Gastroesophageal sphincter (tissue), 4 donors: ENCODE measurements at regions not wholly inside any gene's neighbourhood (a gene's known extent, or its start where the extent isn't known, plus 50 kb on each side); places are given as distances from the start of the nearest gene placed in this dataset.

Experiments
- ATAC-seq: fragments of 150-250 bp; one replicate; pipeline ENCODE4 v1.9.1; 2016; ENCODE audit warnings: mild to moderate bottlenecking, moderate library complexity
- H3K27ac ChIP-seq, 4 donors: fragments of 200-600 bp; sonication (generic) in 3 of 4; 1 replicate in 3 of 4; 2 replicates in 1 of 4; pipeline ENCODE4 v1.5.1; 2016 to 2019
- H3K27me3 ChIP-seq: fragments of 200-600 bp; sonication (generic); one replicate; pipeline ENCODE4 v1.5.1; 2019
- H3K36me3 ChIP-seq, 2 donors: fragments of 200-600 bp; sonication (generic); one replicate each; pipeline ENCODE4 v1.5.1; 2019; ENCODE audit warnings: control low read depth in 1 of 2
- H3K4me1 ChIP-seq, 3 donors: fragments of 200-600 bp; sonication (generic); 1 replicate in 2 of 3; 2 replicates in 1 of 3; pipeline ENCODE4 v1.5.1; 2016 to 2019; ENCODE audit warnings: control low read depth in 2 of 3
- H3K4me3 ChIP-seq, 2 donors: fragments of 200-600 bp; sonication (generic); one replicate each; pipeline ENCODE4 v1.5.1; 2019; ENCODE audit warnings: mild to moderate bottlenecking in 1 of 2, moderate library complexity in 1 of 2
- H3K9me3 ChIP-seq, 3 donors: fragments of 200-600 bp; sonication (generic); one replicate each; pipeline ENCODE4 v1.5.1; 2017 to 2019; ENCODE audit warnings: control low read depth in 2 of 3
- EP300 ChIP-seq: sonication (generic); formaldehyde crosslinking; IDR thresholded peaks from one replicate; pipeline ENCODE4 v1.6.1; 2017; ENCODE audit warnings: antibody characterized with exemption, mild to moderate bottlenecking
- POLR2A ChIP-seq, 2 donors: fragments of 450-650 bp; IDR thresholded peaks; one replicate each; pipeline ENCODE4 v1.6.1; 2017; ENCODE audit warnings: antibody characterized with exemption in 2 of 2, mild to moderate bottlenecking in 2 of 2, moderate library complexity in 1 of 2
- POLR2AphosphoS5 ChIP-seq: sonication (generic); formaldehyde crosslinking; IDR thresholded peaks from one replicate; pipeline ENCODE4 v1.6.1; 2017; ENCODE audit warnings: antibody characterized with exemption
- WGBS, 2 donors: methylation state at CpG; one replicate each; pipeline ENCODE4 v1.1.5; 2018; ENCODE audit warnings: low coverage in 1 of 2; 5-methylcytosine and 5-hydroxymethylcytosine counted together
- TF ChIP-seq, protein P1 (sequence below), 4 experiments: fragments of 200-600 bp in 2 of 4; fragments of 450-650 bp in 2 of 4; sonication (generic) in 1 of 4; IDR thresholded peaks; one replicate each; pipeline ENCODE4 v1.5.1; 2017 to 2019; ENCODE audit warnings: antibody characterized with exemption in 4 of 4, mild to moderate bottlenecking in 2 of 4, moderate library complexity in 2 of 4

- H3K9me3 ChIP-seq, result no peaks in the 10 kb centered on the region
- H3K36me3 ChIP-seq, result no peaks in the 10 kb centered on the region
- no peak overlapping the region for H3K4me3 ChIP-seq
- H3K27ac ChIP-seq, result no peak overlapping the region
- TF ChIP-seq EP300 (no peak), POLR2AphosphoS5 (no peak), POLR2A (IDR thresholded peaks at IDR 0.05) (no peak)
- TF ChIP-seq, protein P1, sequence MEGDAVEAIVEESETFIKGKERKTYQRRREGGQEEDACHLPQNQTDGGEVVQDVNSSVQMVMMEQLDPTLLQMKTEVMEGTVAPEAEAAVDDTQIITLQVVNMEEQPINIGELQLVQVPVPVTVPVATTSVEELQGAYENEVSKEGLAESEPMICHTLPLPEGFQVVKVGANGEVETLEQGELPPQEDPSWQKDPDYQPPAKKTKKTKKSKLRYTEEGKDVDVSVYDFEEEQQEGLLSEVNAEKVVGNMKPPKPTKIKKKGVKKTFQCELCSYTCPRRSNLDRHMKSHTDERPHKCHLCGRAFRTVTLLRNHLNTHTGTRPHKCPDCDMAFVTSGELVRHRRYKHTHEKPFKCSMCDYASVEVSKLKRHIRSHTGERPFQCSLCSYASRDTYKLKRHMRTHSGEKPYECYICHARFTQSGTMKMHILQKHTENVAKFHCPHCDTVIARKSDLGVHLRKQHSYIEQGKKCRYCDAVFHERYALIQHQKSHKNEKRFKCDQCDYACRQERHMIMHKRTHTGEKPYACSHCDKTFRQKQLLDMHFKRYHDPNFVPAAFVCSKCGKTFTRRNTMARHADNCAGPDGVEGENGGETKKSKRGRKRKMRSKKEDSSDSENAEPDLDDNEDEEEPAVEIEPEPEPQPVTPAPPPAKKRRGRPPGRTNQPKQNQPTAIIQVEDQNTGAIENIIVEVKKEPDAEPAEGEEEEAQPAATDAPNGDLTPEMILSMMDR (IDR thresholded peaks at IDR 0.05), result no peak
- 81% methylated on average over 6 of the region's 7 CpGs; no CpG with 5 or more reads in 1 of the 2 donors for WGBS, 2 donors
- H3K27me3 ChIP-seq, result no peaks in the 10 kb centered on the region
- peaks cover 0 to 5% (median 0%) of the 10 kb centered on the region in 3 donors for H3K4me1 ChIP-seq
- ATAC-seq, result no peak
Observed at GRCh38 chr3:70568626-70569025, 256.2 kb upstream of the MDFIC2 start.

DNA sequence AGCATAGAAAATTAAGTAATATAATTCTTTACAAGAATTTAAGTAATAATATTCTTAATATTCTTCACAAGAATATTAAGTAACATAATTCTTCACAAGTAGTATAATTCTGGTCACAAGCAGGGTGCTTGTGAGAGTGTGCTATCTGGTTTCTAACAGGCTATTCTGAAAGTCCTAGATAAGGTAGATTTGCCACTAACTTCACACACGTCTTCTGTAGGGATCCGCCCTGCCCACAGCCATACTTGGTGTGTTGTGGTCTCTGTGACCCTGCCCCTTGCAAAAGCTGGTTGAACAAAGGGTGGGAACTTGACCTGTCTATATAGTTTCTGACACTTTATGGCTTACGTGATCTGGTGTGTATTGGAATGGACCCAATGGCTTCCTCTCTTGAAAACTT lies 253.4 kb upstream of the MDFIC2 start:
- WGBS, 2 donors, result 71 to 77% methylated on average over 3 of the region's 3 CpGs
- H3K27me3 ChIP-seq, result no peaks in the 10 kb centered on the region
- TF ChIP-seq POLR2AphosphoS5 (no peak), POLR2A (IDR thresholded peaks at IDR 0.05) (no peak), EP300 (no peak)
- TF ChIP-seq, protein P1 (IDR thresholded peaks at IDR 0.05), result no peak
- no peaks in the 10 kb centered on the region for H3K36me3 ChIP-seq
- H3K4me1 ChIP-seq, result no peaks in the 10 kb centered on the region
- H3K27ac ChIP-seq, result no peak overlapping the region
- no peaks in the 10 kb centered on the region for H3K9me3 ChIP-seq
- ATAC-seq, result no peak
- no peak overlapping the region for H3K4me3 ChIP-seq

DNA sequence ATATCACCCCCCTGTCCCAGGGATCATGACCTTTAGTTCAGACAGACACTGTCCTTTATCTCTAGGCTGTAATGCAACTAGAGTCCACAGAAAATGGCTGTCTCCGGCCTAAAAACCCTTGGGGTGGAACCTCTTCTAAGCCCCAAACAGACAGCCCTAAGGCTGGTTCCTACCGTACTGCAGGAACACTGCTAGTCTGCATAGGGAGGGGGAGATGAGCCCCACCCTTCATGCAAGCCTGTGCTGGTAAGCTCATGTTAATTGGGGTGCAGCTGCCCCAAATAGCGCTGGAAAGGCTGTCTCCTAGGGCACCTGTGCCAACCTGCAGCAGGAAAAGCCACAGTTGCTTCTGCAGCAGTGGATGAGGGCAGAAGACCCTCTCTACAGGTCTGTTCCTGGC lies 252.1 kb upstream of the MDFIC2 start:
- Histone ChIP-seq H3K27ac (no peak overlapping the region), H3K27me3 (no peaks in the 10 kb centered on the region), H3K4me1 (no peaks in the 10 kb centered on the region), H3K36me3 (no peaks in the 10 kb centered on the region), H3K9me3 (no peaks in the 10 kb centered on the region), H3K4me3 (no peak overlapping the region)
- ATAC-seq, result no peak
- TF ChIP-seq, protein P1 (IDR thresholded peaks at IDR 0.05), result no peak
- TF ChIP-seq POLR2A (IDR thresholded peaks at IDR 0.05), result no peak
- no peak for TF ChIP-seq EP300
- no peak for TF ChIP-seq POLR2AphosphoS5
- 100% methylated on average over 1 of the region's 3 CpGs; no CpG with 5 or more reads in 1 of the 2 donors for WGBS, 2 donors

GRCh38 chr3:70561796-70562195 lies 249.4 kb upstream of the MDFIC2 start:
- no peak overlapping the region for H3K27ac ChIP-seq
- H3K4me1 ChIP-seq, result no peaks in the 10 kb centered on the region
- ATAC-seq, result no peak
- H3K36me3 ChIP-seq, result no peaks in the 10 kb centered on the region
- no peaks in the 10 kb centered on the region for H3K9me3 ChIP-seq
- no peaks in the 10 kb centered on the region for H3K27me3 ChIP-seq
- 82 to 94% methylated on average over 3 of the region's 3 CpGs for WGBS, 2 donors
- H3K4me3 ChIP-seq, result no peak overlapping the region
- TF ChIP-seq EP300 (no peak), POLR2AphosphoS5 (no peak), POLR2A (IDR thresholded peaks at IDR 0.05) (no peak)
- TF ChIP-seq, protein P1 (IDR thresholded peaks at IDR 0.05), result no peak

- no peak for TF ChIP-seq POLR2A (IDR thresholded peaks at IDR 0.05)
- TF ChIP-seq EP300, result no peak
- no peak for TF ChIP-seq POLR2AphosphoS5
- TF ChIP-seq, protein P1 (IDR thresholded peaks at IDR 0.05), result no peak
- no peaks in the 10 kb centered on the region for H3K27me3 ChIP-seq
- peaks cover 0 to 4% (median 0%) of the 10 kb centered on the region in 3 donors for H3K4me1 ChIP-seq
- ATAC-seq, result no peak
- 33 to 60% methylated on average over 1 to 2 of the region's 2 CpGs for WGBS, 2 donors
- no peaks in the 10 kb centered on the region for H3K36me3 ChIP-seq
- H3K4me3 ChIP-seq, result no peak overlapping the region
- no peaks in the 10 kb centered on the region for H3K9me3 ChIP-seq
- no peak overlapping the region for H3K27ac ChIP-seq
Observed at GRCh38 chr3:70558956-70559355, 246.5 kb upstream of the MDFIC2 start.
